Astrocyte (in vitro differentiated cells and primary cell): ENCODE measurements at regions not wholly inside any gene's neighbourhood (a gene's known extent, or its start where the extent isn't known, plus 50 kb on each side); places are given as distances from the start of the nearest gene placed in this dataset.

Experiments used
- DNase-seq: peaks from one replicate; pipeline ENCODE4 v3.0.0-alpha.2; 2010; ENCODE audit warnings: low read depth
- FAIRE-seq: peaks from 2 replicates; lab custom pipeline; 2011; peaks lifted over from hg19 to GRCh38; lab: Jason Lieb, UNC
- H2AFZ ChIP-seq: 2 replicates; pipeline ENCODE4 v1.6.0; 2012; ENCODE audit warnings: low read depth, low read length, inconsistent platforms
- H3K27ac ChIP-seq: 2 replicates; pipeline ENCODE4 v1.5.1; 2011; ENCODE audit warnings: low read depth, low read length, inconsistent platforms
- H3K27me3 ChIP-seq: 2 replicates; pipeline ENCODE4 v1.6.0; 2011; ENCODE audit warnings: low read length, inconsistent platforms; ENCODE audit not compliant: insufficient read depth
- H3K36me3 ChIP-seq: 2 replicates; pipeline ENCODE4 v1.5.1; 2011; ENCODE audit warnings: low read length, inconsistent platforms; ENCODE audit not compliant: insufficient read depth
- H3K4me1 ChIP-seq: 2 replicates; pipeline ENCODE4 v1.5.1; 2011; ENCODE audit warnings: low read length, inconsistent platforms; ENCODE audit not compliant: insufficient read depth
- H3K4me2 ChIP-seq: 2 replicates; pipeline ENCODE4 v1.6.0; 2012; ENCODE audit warnings: low read length, inconsistent platforms
- H3K4me3 ChIP-seq: 2 replicates; pipeline ENCODE4 v1.5.1; 2011; ENCODE audit warnings: low read depth, mild to moderate bottlenecking, low read length, inconsistent platforms; ENCODE audit not compliant: insufficient read depth
- H3K79me2 ChIP-seq: 2 replicates; pipeline ENCODE4 v1.6.0; 2012; ENCODE audit warnings: mild to moderate bottlenecking, low read length, inconsistent platforms; ENCODE audit not compliant: insufficient read depth
- H3K9ac ChIP-seq: 2 replicates; pipeline ENCODE4 v1.6.0; 2012; ENCODE audit warnings: mild to moderate bottlenecking, low read length, inconsistent platforms
- H3K9me3 ChIP-seq: 2 replicates; pipeline ENCODE4 v1.5.1; 2012; ENCODE audit warnings: low read depth, mild to moderate bottlenecking, low read length, inconsistent platforms; ENCODE audit not compliant: insufficient read depth
- H4K20me1 ChIP-seq: 2 replicates; pipeline ENCODE4 v1.6.0; 2012; ENCODE audit warnings: low read length, inconsistent platforms; ENCODE audit not compliant: insufficient read depth
- H3K27ac Mint-ChIP-seq: one replicate; pipeline ENCODE4 v1.8.0; 2021; ENCODE audit warnings: mild to moderate bottlenecking, mixed read lengths; ENCODE audit not compliant: unreplicated experiment
- H3K27me3 Mint-ChIP-seq: one replicate; pipeline ENCODE4 v1.8.0; 2021; ENCODE audit warnings: low read depth, mixed read lengths; ENCODE audit not compliant: unreplicated experiment
- H3K36me3 Mint-ChIP-seq: one replicate; pipeline ENCODE4 v1.8.0; 2021; ENCODE audit warnings: low read depth, mixed read lengths; ENCODE audit not compliant: unreplicated experiment
- H3K4me1 Mint-ChIP-seq: one replicate; pipeline ENCODE4 v1.8.0; 2021; ENCODE audit warnings: low read depth, mixed read lengths; ENCODE audit not compliant: unreplicated experiment
- H3K4me3 Mint-ChIP-seq: one replicate; pipeline ENCODE4 v1.8.0; 2021; ENCODE audit warnings: mild to moderate bottlenecking, moderate library complexity, mixed read lengths; ENCODE audit not compliant: unreplicated experiment
- H3K9me3 Mint-ChIP-seq: one replicate; pipeline ENCODE4 v1.8.0; 2021; ENCODE audit warnings: mild to moderate bottlenecking, mixed read lengths; ENCODE audit not compliant: unreplicated experiment
- CTCF ChIP-seq: IDR thresholded peaks from 2 replicates; pipeline ENCODE4 v1.5.1; 2011; ENCODE audit warnings: low read depth, mild to moderate bottlenecking, inconsistent platforms, low read length, moderate library complexity; ENCODE audit not compliant: insufficient read depth
- EZH2 ChIP-seq: IDR thresholded peaks from 2 replicates; pipeline ENCODE4 v1.6.1; 2012; ENCODE audit warnings: mild to moderate bottlenecking, low read length, inconsistent platforms; ENCODE audit not compliant: insufficient read depth

DNA sequence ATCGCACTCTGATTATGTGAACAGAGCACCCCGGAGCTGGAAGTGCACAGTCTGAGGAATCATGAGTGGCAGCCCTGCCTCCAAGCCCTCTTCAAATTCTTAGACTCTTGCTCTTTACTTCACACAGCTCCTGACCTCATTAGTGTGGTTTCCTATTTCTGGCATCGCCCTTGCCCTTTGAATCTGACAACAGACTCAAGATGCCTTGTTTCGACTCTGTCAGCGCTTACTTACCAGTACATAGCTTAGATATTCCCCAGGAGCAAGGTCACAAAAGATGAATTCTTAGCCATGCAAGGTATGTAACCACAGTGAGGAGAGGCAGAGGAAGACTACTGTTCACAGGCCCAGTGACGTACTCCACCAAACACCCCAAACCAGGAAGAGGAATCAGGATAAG lies 167.2 kb downstream of the KDR start:
- no peaks in the 10 kb centered on the region for H3K36me3 Mint-ChIP-seq
- Histone ChIP-seq H3K27ac (peak overlapping the region; percentile 63), H3K4me3 (no peak overlapping the region), H3K9ac (no peak overlapping the region), H2AFZ (peak overlapping the region; percentile 14), H3K4me1 (peaks cover 14% of the 10 kb centered on the region), H4K20me1 (no peaks in the 10 kb centered on the region), H3K4me2 (peak overlapping the region; percentile 24), H3K36me3 (no peaks in the 10 kb centered on the region), H3K79me2 (no peaks in the 10 kb centered on the region), H3K9me3 (no peaks in the 10 kb centered on the region), H3K27me3 (no peaks in the 10 kb centered on the region)
- DNase-seq = peak; percentile 80
- H3K27ac Mint-ChIP-seq = peak overlapping the region; percentile 84
- H3K4me1 Mint-ChIP-seq = peaks cover 33% of the 10 kb centered on the region
- H3K27me3 Mint-ChIP-seq = peaks cover 6% of the 10 kb centered on the region
- FAIRE-seq = no peak
- no peak for TF ChIP-seq EZH2
- TF ChIP-seq CTCF = no peak
- H3K4me3 Mint-ChIP-seq = peak overlapping the region; percentile 7
- no peaks in the 10 kb centered on the region for H3K9me3 Mint-ChIP-seq

GRCh38 chr4:54954656-54955388 lies 170.6 kb downstream of the KDR start:
- Histone ChIP-seq H3K9me3 (no peaks in the 10 kb centered on the region), H3K27me3 (no peaks in the 10 kb centered on the region), H3K27ac (no peak overlapping the region), H3K4me2 (no peak overlapping the region), H4K20me1 (no peaks in the 10 kb centered on the region), H3K79me2 (no peaks in the 10 kb centered on the region), H2AFZ (no peak overlapping the region), H3K4me1 (peaks cover 10% of the 10 kb centered on the region), H3K9ac (no peak overlapping the region), H3K36me3 (no peaks in the 10 kb centered on the region), H3K4me3 (no peak overlapping the region)
- Mint-ChIP-seq H3K9me3 (peaks cover 2% of the 10 kb centered on the region), H3K36me3 (no peaks in the 10 kb centered on the region), H3K27me3 (no peaks in the 10 kb centered on the region), H3K4me3 (no peak overlapping the region), H3K27ac (no peak overlapping the region), H3K4me1 (peaks cover 26% of the 10 kb centered on the region)
- no peak for FAIRE-seq
- no peak for DNase-seq
- TF ChIP-seq CTCF = no peak
- TF ChIP-seq EZH2 = no peak

GRCh38 chr4:54946741-54947140 lies 178.7 kb downstream of the KDR start:
- DNase-seq (no peak), FAIRE-seq (no peak)
- Histone ChIP-seq H3K9me3 (no peaks in the 10 kb centered on the region), H3K9ac (no peak overlapping the region), H3K4me1 (no peaks in the 10 kb centered on the region), H3K4me3 (no peak overlapping the region), H3K79me2 (no peaks in the 10 kb centered on the region), H3K4me2 (no peak overlapping the region), H3K27me3 (no peaks in the 10 kb centered on the region), H3K36me3 (no peaks in the 10 kb centered on the region), H2AFZ (no peak overlapping the region), H4K20me1 (no peaks in the 10 kb centered on the region), H3K27ac (no peak overlapping the region)
- H3K27me3 Mint-ChIP-seq = peaks cover 1% of the 10 kb centered on the region
- TF ChIP-seq EZH2 (no peak), CTCF (no peak)
- H3K9me3 Mint-ChIP-seq = no peaks in the 10 kb centered on the region
- H3K36me3 Mint-ChIP-seq = no peaks in the 10 kb centered on the region
- peaks cover 6% of the 10 kb centered on the region for H3K4me1 Mint-ChIP-seq
- no peak overlapping the region for H3K27ac Mint-ChIP-seq
- H3K4me3 Mint-ChIP-seq = no peak overlapping the region
